HG02870 (cell line): ENCODE measurements at regions not wholly inside any gene's neighbourhood (a gene's known extent, or its start where the extent isn't known, plus 50 kb on each side); places are given as distances from the start of the nearest gene placed in this dataset.
A peak's percentile ranks its signal among the peaks of the same experiment; 100 is the strongest.
"Not testable (repeated sequence)": the region's sequence is repeated elsewhere in the genome, so short reads cannot be mapped to it uniquely, and the experiment has no call there.

Experiments
- ATAC-seq: cut with Tn5 transposase; IDR thresholded peaks from one replicate; pipeline ENCODE4 v1.9.1; 2021; ENCODE audit warnings: mild to moderate bottlenecking, moderate library complexity; ENCODE audit not compliant: unreplicated experiment

- ATAC-seq, result not testable (repeated sequence)
These were observed 473.3 kb downstream of the SPATA31A6 start for GRCh38 chr9:42656789-42657188.

GRCh38 chr9:42657496-42657895 is 474.0 kb downstream of the SPATA31A6 start:
- ATAC-seq, result not testable (repeated sequence)

- not testable (repeated sequence) for ATAC-seq
These were observed 513.7 kb downstream of the SPATA31A6 start for GRCh38 chr9:42697146-42697545.

- ATAC-seq, result not testable (repeated sequence)
These were observed 519.4 kb downstream of the SPATA31A6 start for GRCh38 chr9:42702890-42703289.

GRCh38 chr9:42724841-42725835 is 541.7 kb downstream of the SPATA31A6 start:
- not testable (repeated sequence) for ATAC-seq

- peak; percentile 66 for ATAC-seq
These were observed 559.8 kb downstream of the SPATA31A6 start for GRCh38 chr9:42743030-42743814.

- ATAC-seq, result not testable (repeated sequence)
These were observed 573.8 kb downstream of the SPATA31A6 start for GRCh38 chr9:42757251-42757650.

GRCh38 chr9:42759320-42759719 is 575.9 kb downstream of the SPATA31A6 start:
- not testable (repeated sequence) for ATAC-seq

- not testable (repeated sequence) for ATAC-seq
These were observed 598.7 kb downstream of the SPATA31A6 start for GRCh38 chr9:42782201-42782600.

GRCh38 chr9:42792725-42793124 is 609.3 kb downstream of the SPATA31A6 start:
- not testable (repeated sequence) for ATAC-seq

GRCh38 chr9:42798571-42798970 is 615.1 kb downstream of the SPATA31A6 start:
- ATAC-seq, result not testable (repeated sequence)

GRCh38 chr9:42802716-42803115 is 619.3 kb downstream of the SPATA31A6 start:
- not testable (repeated sequence) for ATAC-seq

GRCh38 chr9:42806674-42807073 is 623.2 kb downstream of the SPATA31A6 start:
- ATAC-seq, result not testable (repeated sequence)

GRCh38 chr9:42821468-42821867 is 638.0 kb downstream of the SPATA31A6 start:
- ATAC-seq, result not testable (repeated sequence)

- not testable (repeated sequence) for ATAC-seq
These were observed 664.7 kb downstream of the SPATA31A6 start for GRCh38 chr9:42848156-42848555.

- not testable (repeated sequence) for ATAC-seq
These were observed 667.6 kb downstream of the SPATA31A6 start for GRCh38 chr9:42850896-42851693.

- not testable (repeated sequence) for ATAC-seq
These were observed 668.2 kb downstream of the SPATA31A6 start for GRCh38 chr9:42851701-42852100.

- not testable (repeated sequence) for ATAC-seq
These were observed 668.9 kb downstream of the SPATA31A6 start for GRCh38 chr9:42852133-42852930.

GRCh38 chr9:42860133-42860532 is 676.7 kb downstream of the SPATA31A6 start:
- not testable (repeated sequence) for ATAC-seq

- not testable (repeated sequence) for ATAC-seq
These were observed 679.0 kb downstream of the SPATA31A6 start for GRCh38 chr9:42862465-42862864.
